HFFc6 (cell line): ENCODE measurements at regions not wholly inside any gene's neighbourhood (a gene's known extent, or its start where the extent isn't known, plus 50 kb on each side); places are given as distances from the start of the nearest gene placed in this dataset.

ENCODE experiments used
- DNase-seq: peaks from one replicate; pipeline ENCODE4 v3.0.0-alpha.2; 2018
- H3K27ac Mint-ChIP-seq: 2 replicates; pipeline ENCODE4 v1.8.0; 2020; ENCODE audit warnings: mild to moderate bottlenecking, mixed read lengths
- H3K27me3 Mint-ChIP-seq: 2 replicates; pipeline ENCODE4 v1.8.0; 2021; ENCODE audit warnings: mild to moderate bottlenecking, moderate library complexity, mixed read lengths; ENCODE audit not compliant: insufficient read depth
- H3K36me3 Mint-ChIP-seq: 2 replicates; pipeline ENCODE4 v1.8.0; 2021; ENCODE audit warnings: low read depth, mixed read lengths
- H3K4me1 Mint-ChIP-seq: 2 replicates; pipeline ENCODE4 v1.8.0; 2020; ENCODE audit warnings: low read depth, mixed read lengths
- H3K4me3 Mint-ChIP-seq: 2 replicates; pipeline ENCODE4 v1.8.0; 2020; ENCODE audit warnings: mild to moderate bottlenecking, moderate library complexity, mixed read lengths
- H3K9me3 Mint-ChIP-seq: 2 replicates; pipeline ENCODE4 v1.8.0; 2020; ENCODE audit warnings: mild to moderate bottlenecking, mixed read lengths
- CTCF ChIP-seq: fragments of 200-600 bp; sonication (generic); IDR thresholded peaks from 2 replicates; pipeline ENCODE4 v1.5.0; 2021; ENCODE audit warnings: antibody characterized with exemption, mild to moderate bottlenecking

DNA sequence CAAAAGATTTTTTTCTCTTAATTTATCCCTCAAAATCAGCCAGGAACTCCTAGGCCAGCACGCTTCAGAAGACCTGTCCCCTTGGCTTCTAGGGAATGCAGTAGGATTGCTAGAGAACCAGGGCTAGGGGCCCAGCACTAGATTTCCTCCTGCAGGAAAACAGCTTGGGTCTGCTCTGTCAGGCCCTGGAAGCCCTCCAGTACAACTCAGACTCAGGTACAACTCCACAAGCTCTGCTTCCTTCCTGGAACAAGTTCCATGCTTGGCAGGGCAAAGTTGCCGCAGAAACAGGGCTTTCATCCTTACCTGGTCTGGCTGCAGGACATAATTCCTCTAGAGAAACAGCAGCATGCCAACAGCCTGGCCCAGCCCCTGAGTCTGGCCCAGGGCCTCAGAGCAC, 96.1 kb upstream of the CTNNB1 start:
- Mint-ChIP-seq H3K36me3 (no peaks in the 10 kb centered on the region), H3K4me3 (no peak overlapping the region), H3K9me3 (peaks cover 3% of the 10 kb centered on the region; the same call in 1 of the 2 replicates), H3K4me1 (no peaks in the 10 kb centered on the region), H3K27ac (no peak overlapping the region), H3K27me3 (peaks cover 4% of the 10 kb centered on the region; the same call in 1 of the 2 replicates)
- TF ChIP-seq CTCF = no peak
- DNase-seq = no peak

DNA sequence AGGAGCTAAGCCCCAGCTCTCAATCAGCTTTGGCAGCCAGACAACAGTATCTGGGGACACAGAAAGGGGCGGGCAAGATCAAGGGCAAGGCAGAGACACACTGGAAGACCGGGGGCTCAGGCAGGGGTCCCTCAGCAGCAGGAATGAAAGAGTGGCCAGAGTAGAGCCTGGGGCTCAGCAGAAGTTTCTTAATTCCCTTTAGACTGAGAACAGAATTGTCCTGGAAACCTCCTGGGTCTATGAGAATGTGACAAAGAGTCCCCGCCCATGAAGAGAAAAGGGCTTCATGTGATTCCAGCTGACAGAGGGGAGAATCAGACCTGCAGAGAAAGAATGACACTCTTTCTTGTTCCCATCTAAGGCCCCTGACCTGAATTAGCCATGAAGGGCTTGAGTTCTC, 95.2 kb upstream of the CTNNB1 start:
- H3K27ac Mint-ChIP-seq = no peak overlapping the region
- TF ChIP-seq CTCF = no peak
- no peak overlapping the region for H3K4me3 Mint-ChIP-seq
- H3K4me1 Mint-ChIP-seq = no peaks in the 10 kb centered on the region
- DNase-seq = no peak
- H3K27me3 Mint-ChIP-seq = peaks cover 4% of the 10 kb centered on the region; the same call in 1 of the 2 replicates
- no peaks in the 10 kb centered on the region for H3K9me3 Mint-ChIP-seq
- H3K36me3 Mint-ChIP-seq = no peaks in the 10 kb centered on the region

DNA sequence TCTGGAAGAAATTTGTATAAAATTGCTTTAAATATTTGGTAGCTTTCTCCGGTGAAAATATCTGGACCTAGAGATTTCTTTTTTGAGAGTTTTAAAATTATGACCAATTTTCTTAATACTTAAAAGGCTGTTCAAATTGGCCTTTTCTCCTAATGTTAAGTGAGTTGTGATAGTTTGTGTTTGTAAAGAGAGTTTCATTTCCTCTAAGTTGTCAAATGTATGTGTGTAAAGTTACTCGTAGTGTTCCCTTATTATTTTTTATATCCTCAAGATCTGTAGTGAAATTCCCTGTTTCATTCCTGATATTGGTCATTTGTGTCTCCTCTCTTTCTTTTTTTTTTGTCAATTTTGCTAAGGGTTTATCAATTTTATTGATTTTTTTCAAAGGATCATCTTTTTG, 92.6 kb upstream of the CTNNB1 start:
- Mint-ChIP-seq H3K9me3 (no peaks in the 10 kb centered on the region), H3K4me1 (no peaks in the 10 kb centered on the region), H3K27ac (no peak overlapping the region), H3K36me3 (no peaks in the 10 kb centered on the region), H3K4me3 (no peak overlapping the region), H3K27me3 (peaks cover 5% of the 10 kb centered on the region; the same call in 1 of the 2 replicates)
- no peak for TF ChIP-seq CTCF
- DNase-seq = no peak

DNA sequence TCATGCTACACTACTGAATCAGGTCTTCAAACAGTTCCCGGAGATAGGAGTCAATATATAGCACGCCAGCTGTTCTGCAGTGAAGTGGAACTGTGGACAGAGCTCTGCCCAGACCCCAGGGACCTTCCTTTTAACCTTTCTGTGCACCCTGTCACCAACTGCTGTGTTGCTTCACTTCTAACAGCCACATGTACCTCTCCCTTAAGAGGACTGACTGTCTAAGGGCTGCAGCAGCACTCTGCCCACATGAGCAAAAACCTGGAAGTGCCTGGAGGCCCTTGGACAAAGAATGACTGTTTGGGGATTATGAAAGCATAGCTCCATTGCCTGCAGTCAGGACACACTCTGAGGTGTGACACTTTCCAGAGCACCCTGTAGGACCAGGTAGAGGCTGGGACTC, 88.3 kb upstream of the CTNNB1 start:
- Mint-ChIP-seq H3K4me1 (no peaks in the 10 kb centered on the region), H3K27me3 (peaks cover 4% of the 10 kb centered on the region), H3K4me3 (no peak overlapping the region), H3K27ac (no peak overlapping the region), H3K36me3 (no peaks in the 10 kb centered on the region), H3K9me3 (no peaks in the 10 kb centered on the region)
- TF ChIP-seq CTCF = no peak
- DNase-seq = no peak

- H3K4me3 Mint-ChIP-seq = no peak overlapping the region
- no peak overlapping the region for H3K27ac Mint-ChIP-seq
- no peak for TF ChIP-seq CTCF
These were observed 86.8 kb upstream of the CTNNB1 start for GRCh38 chr3:41112466-41112865.

GRCh38 chr3:41115069-41115468, 84.2 kb upstream of the CTNNB1 start:
- H3K4me3 Mint-ChIP-seq = no peak overlapping the region
- DNase-seq = no peak
- no peak overlapping the region for H3K27ac Mint-ChIP-seq
- peaks cover 5% of the 10 kb centered on the region for H3K27me3 Mint-ChIP-seq
- H3K9me3 Mint-ChIP-seq = no peaks in the 10 kb centered on the region
- H3K36me3 Mint-ChIP-seq = no peaks in the 10 kb centered on the region
- peaks cover 20% of the 10 kb centered on the region for H3K4me1 Mint-ChIP-seq
- no peak for TF ChIP-seq CTCF

More at GRCh38 chr3:41112466-41112865, 86.8 kb upstream of the CTNNB1 start:
- Mint-ChIP-seq H3K4me1 (peaks cover 11% of the 10 kb centered on the region), H3K27me3 (peaks cover 4% of the 10 kb centered on the region), H3K36me3 (no peaks in the 10 kb centered on the region), H3K9me3 (no peaks in the 10 kb centered on the region)
- no peak for DNase-seq
